Myocyte (in vitro differentiated cells): ENCODE measurements at regions not wholly inside any gene's neighbourhood (a gene's known extent, or its start where the extent isn't known, plus 50 kb on each side); places are given as distances from the start of the nearest gene placed in this dataset.
A peak's percentile ranks its signal among the peaks of the same experiment; 100 is the strongest.
"Not testable (repeated sequence)": the region's sequence is repeated elsewhere in the genome, so short reads cannot be mapped to it uniquely, and the experiment has no call there.

Experiments used
- DNase-seq: peaks from one replicate; pipeline ENCODE4 v3.0.0-alpha.2; 2012; ENCODE audit warnings: low read depth

DNA sequence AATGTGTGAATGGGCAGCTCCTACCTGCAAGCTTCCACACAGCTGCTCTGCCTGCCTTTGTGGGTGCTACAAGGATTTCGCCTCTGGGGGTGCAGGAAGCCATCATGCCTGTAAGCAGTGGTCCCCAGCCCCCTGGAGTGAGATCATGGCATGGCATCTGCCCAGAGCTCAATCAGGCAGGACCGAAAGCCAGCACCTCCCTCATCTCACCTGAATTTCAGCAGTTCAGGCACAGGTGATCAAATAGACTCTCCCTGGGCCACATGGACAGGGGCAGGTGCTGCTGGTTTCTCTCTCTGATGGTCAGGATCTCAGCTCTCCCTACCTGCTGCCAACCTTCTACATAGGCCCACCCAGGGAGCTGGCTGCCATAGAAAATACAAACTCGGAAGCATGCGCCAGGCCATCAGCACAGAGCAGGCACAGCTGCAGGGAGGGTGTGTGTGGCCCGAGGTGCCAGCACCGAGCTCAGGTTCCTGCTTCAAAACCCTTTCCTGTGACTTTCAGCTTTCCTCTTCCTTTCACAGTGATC, 133.2 kb upstream of the ID2 start:
- no peak for DNase-seq

DNA sequence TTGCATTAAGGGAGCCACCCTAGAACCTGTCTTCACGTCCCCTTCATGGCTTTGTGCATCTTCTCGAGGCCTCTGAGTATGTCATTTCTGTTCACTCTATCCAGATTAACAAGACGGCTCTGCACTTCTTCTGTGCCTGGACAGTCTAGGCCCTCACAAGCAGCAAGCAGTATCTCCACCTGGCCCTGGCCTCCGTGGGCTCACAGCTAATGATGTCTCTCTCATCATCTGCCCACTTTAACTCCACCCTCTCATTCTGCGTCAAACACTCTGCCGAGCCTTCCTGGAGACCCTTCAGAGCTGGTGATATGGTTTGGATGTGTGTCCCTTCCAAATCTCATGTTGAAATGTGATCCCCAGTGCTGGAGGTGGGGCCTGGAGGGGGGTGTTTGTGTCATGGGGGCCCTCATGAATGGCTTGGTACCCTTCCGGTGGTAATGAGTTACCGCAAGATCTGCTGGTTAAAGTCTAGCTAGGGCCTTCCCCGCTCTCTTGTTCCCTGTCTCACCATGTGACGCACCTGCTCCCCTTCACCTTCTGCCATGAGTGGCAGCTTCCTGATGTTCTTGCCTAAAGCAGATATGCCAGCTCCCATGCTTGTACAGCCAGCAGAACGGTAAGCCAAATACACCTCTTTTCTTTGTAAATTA, 132.5 kb upstream of the ID2 start:
- DNase-seq = no peak

DNA sequence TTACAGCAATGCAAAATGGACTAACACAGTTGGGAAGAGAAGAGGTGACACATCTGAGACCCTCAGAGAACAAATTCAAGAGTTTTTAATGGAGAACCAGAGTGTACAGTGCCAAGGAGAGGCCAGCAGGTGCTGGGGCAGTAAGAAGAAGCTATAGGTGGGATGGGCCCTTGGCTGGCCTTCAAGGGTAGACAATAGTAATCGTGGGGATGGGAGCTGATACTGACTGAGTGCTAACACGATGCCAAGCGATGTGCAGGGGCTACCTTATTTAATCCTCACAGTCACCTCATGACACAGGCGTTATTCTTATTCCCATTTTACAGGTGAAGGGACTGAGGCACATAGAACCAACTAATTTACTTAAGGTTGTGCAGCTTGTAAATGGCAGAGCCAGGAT, 131.9 kb upstream of the ID2 start:
- DNase-seq = no peak

DNA sequence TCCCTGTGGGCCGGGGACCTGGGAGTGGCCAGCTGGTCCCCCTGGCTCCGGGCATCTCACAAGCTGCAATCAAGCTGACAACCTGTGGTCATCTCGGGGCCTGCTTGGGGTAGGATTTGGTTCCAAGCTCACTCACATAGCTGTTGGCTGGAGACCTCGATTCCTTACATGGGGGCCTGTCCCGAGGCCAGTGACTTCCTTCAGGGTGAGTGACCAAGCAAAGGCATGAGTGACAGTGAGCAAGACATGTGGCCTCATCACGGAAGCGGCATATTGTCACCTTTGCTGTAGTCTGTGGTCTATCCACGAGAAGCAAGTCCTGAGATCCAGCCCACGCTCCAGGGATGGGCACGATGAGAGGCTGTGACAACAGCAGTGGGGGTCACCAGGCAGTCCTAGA, 131.4 kb upstream of the ID2 start:
- DNase-seq = no peak

DNA sequence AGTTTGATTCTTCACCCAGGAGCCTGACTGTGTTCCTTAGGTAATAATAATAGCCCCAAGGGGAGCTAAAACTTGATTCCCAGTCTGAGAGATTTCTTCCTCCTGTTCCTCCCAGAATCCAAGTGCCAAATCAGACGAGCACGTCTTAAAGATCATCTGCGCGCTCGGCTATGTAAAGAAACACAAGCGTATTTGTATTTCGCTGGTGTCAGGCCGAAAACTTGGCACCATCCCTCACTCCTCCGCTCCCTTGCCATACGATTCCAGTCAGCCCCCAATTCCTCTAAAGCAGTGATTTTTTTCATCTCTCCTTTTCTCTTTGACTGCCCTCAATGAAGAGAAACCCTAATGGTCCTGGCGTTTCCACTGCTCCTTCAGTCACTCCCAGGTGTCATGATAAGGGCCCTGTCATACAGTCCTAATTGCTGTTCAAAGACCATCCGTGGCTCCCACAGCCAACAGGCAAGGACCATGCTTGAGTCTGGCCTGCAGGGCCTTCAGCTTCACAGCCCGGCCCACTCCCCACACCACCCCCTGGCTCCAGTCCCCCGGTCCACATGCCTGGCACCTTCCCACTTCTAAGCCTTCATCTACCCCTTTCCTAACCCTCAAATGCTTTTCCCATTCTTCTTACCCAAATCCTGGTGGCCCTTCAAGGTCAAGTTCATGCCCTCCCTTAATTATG, 130.8 kb upstream of the ID2 start:
- DNase-seq = no peak

DNA sequence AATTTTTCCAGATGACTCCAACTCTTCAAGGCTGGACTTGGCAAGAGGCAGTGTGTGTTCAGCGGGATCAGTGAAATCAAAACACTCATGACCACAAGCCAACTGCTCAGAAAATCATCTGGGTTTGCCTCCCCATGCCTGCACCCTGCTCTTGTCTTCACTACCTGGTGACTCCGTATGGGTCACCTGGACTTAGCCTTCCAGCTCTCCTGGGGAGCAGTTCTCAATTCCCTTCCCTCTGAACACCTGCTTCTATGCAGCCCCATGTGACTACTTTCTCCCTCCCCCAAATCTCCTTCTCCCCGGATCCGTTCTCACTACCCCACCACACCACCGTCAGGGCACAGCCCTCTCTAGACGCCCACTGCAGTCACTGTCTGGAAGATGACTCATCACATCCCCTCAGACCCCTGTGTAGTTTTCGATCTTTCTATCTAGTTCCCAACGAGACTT, 130.2 kb upstream of the ID2 start:
- DNase-seq = peak; percentile 44

DNA sequence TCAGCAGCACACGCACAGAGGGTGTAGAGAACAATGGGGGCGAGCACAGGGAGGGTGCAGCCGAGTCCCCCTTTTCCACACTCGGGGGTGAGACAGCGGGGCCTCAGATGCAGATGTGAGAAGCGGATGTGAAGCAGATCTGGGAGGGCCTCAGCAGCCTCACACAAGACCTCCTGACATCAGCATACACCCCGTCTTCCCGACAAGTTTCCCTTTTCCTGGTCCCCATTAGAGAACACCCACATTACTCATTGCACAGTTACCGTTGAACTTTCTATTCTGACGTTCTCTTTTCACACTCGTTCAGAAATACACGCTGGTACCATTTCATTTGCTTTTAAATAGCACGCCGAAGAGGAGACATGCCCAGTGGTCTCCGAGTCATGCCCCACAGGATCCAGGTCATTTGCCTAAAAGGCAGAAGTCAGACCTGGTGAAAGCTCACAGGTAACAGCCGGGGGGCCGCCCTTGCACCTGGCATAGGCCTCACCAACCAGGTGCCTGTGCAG, 129.5 kb upstream of the ID2 start:
- DNase-seq = no peak

DNA sequence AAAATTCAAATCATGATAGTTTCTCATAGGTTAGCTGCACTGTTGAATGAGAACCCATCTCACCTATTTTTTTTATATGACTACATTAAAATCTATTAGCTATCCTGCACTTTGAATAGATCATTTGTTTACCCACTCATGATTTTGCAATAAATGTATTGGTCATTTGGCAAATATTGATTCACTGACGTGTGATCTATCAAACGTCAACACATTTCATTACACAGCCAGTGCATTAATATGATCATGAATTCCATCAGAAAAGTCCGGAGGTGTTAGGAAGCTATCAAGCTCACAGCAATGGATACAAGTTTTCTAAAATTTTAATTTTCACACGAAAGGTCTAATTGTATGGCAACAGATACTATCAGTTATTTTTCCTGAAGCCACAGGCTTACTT, 128.2 kb upstream of the ID2 start:
- no peak for DNase-seq

DNA sequence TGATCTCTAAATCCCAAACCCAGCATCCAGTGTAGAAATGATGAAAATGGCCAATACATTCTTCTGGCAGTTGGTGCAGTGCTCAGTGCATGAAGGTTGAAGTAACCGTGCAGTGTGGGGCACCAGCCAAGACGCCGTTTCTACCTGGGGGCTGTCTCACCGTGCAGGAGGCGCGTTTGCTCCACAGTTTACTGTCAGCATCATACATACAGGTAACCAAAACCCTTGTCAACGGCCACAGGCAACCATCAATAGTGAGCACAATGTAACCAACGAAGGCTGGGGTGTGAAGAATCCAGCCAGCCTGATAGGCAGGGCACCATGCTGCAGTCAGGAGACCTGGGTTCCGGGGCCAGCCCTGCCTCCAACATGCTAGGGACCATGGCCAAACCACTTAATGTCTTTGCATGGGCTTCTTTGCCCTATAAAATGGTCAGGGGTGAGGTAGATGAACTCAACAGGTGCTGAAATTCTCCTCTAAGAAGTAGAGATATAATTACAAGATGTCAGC, 127.5 kb upstream of the ID2 start:
- DNase-seq = no peak

DNA sequence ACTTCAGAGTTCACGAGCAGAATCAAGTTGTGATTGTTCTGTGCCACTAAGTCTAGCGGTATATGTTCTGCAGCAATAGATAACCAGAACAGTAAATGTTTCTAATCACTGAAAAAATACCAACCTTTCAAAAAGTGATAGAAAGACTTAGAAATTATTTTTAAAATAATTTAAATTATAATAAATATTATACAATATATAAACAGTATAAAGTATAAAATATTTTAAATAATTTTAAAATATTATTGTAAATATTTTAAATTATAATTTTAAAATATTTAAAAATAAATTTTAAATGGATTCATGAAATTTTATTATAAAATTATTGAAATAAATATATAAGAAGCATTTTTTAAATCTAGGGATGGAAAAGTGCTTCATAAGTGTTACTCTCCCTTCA, 126.3 kb upstream of the ID2 start:
- no peak for DNase-seq

DNA sequence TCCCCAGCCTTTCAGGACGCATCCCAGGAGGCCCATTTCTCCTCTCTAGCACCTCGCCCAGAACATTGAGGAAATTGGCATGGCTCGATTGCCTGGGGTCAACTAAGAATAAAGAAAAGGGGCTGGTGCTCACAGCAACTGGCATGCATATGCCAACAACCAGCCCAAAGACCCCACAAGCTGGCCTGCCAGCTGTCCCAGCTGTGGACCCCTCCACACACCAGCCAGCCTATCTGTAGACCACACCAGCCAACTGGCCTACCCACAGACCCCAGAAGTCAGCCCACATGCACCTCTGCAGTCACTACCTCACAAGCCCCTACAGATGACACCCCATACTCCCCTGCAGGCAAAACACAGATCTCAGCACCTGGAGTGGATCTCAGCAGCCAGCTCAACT, 123.8 kb upstream of the ID2 start:
- no peak for DNase-seq

DNA sequence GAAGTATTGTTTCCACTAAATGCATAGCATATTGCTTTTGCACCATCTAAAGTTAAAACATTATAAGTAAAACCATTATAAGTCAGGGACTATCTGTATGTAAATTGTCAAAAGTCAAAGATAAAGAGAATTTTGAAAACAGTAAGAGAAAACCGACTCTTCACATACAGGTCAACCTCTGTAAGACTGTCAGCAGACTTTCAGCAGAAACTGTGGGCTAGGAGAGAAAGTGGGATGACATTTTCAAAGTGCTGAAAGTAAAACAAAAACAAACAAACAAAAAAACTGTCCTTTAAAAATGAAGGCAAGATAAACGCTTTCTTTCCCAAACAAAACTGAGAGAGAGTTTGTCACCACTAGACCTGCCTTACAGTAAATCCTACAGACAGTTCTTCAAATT, 122.9 kb upstream of the ID2 start:
- no peak for DNase-seq

DNA sequence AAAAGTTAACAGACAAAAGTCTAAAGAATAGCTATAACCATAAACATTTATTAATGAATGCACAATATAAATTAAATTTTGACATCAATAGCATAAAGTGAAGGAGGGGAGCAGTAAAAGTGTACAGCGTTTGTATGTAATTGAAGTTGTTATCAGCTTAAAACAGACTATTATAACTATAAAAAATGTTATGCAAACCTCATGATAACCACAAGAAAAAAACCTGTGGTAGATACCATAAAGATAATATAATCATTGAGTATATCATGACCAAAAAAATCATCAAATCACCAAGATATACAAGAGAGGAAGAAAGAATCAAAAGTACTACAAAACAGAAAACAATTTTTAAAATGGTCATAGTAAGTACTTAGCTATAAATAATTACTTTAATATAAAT, 122.1 kb upstream of the ID2 start:
- DNase-seq = no peak

DNA sequence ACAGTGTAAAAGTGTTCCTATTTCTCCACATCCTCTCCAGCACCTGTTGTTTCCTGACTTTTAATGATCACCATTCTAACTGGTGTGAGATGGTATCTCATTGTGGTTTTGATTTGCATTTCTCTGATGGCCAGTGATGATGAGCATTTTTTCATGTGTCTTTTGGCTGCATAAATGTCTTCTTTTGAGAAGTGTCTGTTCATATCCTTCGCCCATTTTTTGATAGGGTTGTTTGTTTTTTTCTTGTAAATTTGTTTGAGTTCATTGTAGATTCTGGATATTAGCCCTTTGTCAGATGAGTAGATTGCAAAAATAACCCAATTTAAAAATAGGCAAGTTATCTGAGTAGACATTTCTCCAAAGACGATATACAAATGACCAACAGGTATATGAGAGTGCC, 120.2 kb upstream of the ID2 start:
- not testable (repeated sequence) for DNase-seq

DNA sequence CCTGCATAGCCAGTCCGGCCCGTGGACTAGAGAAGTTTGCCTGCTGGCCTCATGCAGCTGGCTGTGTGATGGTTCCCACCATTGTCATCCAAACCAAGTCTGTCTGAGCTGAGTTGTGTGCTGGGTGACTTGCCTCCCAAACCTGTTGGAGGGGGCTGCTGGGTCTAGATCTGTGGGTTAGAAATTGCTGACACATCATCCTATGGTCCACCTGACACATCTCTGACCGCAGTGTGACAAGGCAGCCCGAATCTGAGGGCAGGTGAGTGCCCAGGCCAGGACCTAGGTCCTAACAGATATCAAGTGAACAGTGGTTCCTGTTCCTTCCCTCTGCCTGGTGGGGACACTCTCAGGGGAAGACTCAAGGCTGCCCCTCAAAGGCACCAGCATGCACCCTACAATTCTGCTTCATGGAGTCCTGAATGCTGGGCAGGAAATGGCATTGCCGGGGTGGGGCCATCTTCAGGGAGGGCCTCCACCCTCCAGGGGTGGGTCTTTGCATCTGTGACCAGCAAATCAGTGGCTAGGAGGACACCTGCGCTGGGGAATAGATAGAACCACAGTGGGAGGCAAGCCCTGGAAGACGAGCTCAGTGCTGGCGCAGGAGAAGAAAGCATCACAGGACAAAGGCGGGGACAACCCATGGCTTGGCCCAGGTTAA, 117.9 kb upstream of the ID2 start:
- no peak for DNase-seq

DNA sequence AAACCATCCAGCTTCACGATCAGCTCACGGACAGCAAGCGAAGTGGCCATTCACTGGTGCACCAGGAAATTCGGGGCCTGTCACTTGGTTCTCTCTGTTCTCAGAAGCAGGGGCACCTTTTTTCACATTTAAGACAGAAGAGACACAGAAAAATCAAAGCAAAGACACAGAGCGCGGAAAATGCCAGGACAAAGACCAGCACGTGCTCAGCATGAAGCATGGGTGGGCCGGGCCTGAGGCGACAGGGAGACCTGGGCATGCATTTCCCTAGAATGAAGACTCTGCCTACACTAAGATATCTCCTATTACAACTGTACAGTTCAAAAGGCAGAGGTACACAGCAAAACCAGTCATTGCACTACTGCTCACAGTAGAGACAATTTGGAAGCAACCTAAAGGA, 117.4 kb upstream of the ID2 start:
- no peak for DNase-seq

DNA sequence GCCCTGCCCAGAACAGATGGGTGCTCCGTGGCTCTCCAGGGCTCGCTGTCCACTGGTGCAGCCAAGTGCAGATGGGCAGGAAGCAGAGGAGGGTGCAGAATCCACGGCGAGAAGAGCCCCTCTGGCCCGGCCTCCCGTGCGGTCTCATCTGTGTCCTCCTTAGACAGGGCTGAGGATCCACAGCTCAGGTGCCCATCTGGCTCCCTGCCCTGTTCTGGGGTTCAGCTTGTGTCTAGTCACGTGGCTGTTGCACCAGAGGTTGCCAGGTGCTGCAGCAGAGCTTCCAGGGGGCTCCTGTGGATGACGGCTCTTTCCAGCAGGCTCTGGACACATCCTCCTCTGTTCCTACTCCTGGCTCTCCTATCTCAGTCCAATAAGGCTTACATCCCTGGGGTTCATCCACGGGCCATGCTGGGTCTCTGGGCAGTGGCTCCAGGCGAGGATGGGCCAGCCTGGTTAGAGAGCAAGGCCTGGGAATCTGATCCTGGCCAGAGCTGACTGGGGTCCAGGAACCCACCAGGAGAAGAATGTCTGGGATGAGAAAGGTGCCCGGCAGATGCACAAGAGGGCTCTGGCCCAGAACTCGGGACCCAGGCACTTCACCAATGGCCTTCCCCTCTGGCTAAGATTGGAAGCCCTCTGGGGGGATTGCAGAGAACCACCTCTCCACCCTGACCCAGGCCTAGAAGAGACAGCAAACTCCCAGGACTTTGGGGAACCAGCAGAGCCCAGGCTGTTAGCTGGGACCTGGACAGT, 116.3 kb upstream of the ID2 start:
- DNase-seq = no peak

DNA sequence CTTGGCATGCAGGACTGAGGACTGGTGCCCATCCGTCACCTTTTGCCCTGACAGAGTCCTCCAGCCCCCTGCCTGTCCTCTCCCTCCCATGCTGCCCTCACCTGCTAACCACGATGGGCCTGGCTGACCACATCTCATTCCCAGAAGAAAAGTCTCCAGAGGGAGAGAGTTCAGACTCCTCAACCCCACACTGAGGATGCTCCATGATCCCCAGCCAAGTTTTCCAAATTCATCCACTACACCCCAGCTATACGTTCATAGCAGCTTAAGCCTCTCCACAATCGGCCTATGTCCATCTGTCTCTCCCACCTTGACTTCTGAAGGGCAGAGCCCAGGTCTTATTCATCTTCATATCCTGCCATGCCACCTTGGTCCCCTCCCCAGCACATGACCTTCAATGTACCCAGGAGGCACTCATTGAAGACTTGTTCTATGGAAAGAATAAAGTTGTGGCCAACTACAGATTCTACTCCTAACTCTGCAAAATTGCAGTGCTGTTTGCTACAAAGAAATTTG, 115.6 kb upstream of the ID2 start:
- DNase-seq = no peak

DNA sequence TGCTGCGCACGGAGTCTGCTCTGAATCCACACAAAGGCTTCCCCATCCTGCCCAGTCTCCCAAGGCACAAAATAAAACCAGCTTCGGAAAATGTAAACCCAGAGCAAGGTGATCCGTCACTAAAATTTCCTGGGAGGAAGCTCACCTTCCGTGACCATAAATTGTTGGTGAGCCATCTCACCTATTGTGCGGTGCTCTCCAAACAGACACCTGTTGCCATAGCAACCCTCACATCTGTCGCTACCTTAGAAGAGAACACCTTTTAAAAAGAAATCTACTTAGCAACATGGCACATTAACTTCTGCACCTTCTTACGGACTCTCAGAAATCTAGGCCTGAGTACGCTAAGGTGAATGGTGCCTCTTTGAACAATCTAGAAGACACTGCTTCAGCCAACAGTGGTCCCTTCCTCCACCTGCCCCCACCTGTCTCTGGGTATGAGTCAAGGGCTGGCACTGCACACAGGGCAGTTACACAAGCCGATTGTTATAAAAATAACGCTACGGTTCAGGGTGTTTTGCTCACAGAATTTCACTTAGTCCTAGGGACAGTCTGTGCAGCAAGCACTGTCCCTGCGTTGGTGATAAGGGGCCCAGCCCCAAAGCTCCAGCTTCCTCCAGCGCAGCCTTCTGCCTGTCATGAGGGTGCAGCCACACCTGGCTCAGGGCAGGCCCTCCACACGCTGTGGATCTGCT, 114.9 kb upstream of the ID2 start:
- no peak for DNase-seq

DNA sequence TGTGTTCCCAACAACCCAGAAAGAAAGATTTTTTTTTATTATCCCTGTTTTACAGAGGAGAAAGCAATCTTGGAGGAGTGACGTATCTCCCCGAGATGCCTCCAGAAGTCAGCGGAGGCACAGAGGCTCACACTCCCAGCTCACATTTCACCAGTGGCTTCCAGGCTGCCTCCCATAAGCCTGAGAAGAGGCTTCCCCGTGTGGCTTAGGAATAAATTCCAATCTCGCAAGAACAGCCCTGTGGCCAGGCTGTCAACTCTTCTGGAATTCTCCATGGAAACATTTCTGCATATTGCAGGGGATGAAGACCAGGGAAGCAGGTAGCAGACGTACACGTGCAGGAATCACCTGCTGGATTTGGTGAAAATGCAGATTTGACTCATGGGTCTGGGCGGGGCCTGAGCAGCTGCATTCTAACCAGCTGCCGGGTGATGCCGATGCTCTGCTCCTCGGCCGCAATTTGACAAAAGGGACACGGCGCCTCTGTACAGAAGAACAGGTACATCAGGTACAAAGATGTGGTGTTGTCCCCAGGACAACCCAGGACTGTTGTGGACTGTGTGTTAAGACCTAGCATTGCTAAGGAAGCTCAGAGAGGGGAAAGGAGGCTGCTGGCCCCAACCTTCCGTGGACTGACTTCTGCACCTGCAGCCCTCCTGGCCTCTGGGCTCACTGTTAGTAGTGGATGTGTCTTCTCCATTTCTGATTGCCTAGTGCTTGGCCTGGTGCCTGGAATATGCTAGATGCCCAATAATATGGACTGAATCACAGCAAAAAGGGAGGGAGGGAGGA, 114.2 kb upstream of the ID2 start:
- DNase-seq = peak; percentile 23
